Neural progenitor cell (in vitro differentiated cells): ENCODE measurements at regions not wholly inside any gene's neighbourhood (a gene's known extent, or its start where the extent isn't known, plus 50 kb on each side); places are given as distances from the start of the nearest gene placed in this dataset.

Source experiments
- DNase-seq: peaks from one replicate; pipeline ENCODE4 v3.0.0-alpha.2; 2016; ENCODE audit warnings: low spot score
- H2AFZ ChIP-seq: fragments of 200-600 bp; sonication (generic); replicated peaks from 2 replicates; pipeline ENCODE4 v1.6.1; 2016; ENCODE audit warnings: antibody characterized with exemption
- H3F3A ChIP-seq: fragments of 200-600 bp; sonication (generic); 2 replicates; pipeline ENCODE4 v1.6.1; 2016; ENCODE audit warnings: antibody characterized with exemption, low read depth
- H3K27ac ChIP-seq: fragments of 200-600 bp; sonication (generic); 2 replicates; pipeline ENCODE4 v1.5.1; 2016; ENCODE audit warnings: mild to moderate bottlenecking
- H3K27me3 ChIP-seq: fragments of 200-600 bp; sonication (generic); 2 replicates; pipeline ENCODE4 v1.6.1; 2016; ENCODE audit warnings: mild to moderate bottlenecking, moderate library complexity
- H3K36me3 ChIP-seq: fragments of 200-600 bp; sonication (generic); 2 replicates; pipeline ENCODE4 v1.5.1; 2016
- H3K4me1 ChIP-seq: fragments of 200-600 bp; sonication (generic); 2 replicates; pipeline ENCODE4 v1.6.1; 2016; ENCODE audit warnings: mixed run types
- H3K4me2 ChIP-seq: fragments of 200-600 bp; sonication (generic); 2 replicates; pipeline ENCODE4 v1.6.1; 2016
- H3K4me3 ChIP-seq: fragments of 200-600 bp; sonication (generic); 2 replicates; pipeline ENCODE4 v1.5.1; 2016
- H3K79me2 ChIP-seq: fragments of 200-600 bp; sonication (generic); 2 replicates; pipeline ENCODE4 v1.6.1; 2016; ENCODE audit warnings: low read depth
- H3K9ac ChIP-seq: fragments of 200-600 bp; sonication (generic); 2 replicates; pipeline ENCODE4 v1.6.1; 2016
- H3K9me3 ChIP-seq: fragments of 200-600 bp; sonication (generic); 2 replicates; pipeline ENCODE4 v1.5.1; 2016; ENCODE audit warnings: low read depth
- H4K20me1 ChIP-seq: fragments of 200-600 bp; sonication (generic); 2 replicates; pipeline ENCODE4 v1.6.1; 2016; ENCODE audit warnings: low read depth
- H3K27ac Mint-ChIP-seq: 3 replicates; pipeline ENCODE4 v1.8.0; 2021; ENCODE audit warnings: mixed read lengths
- H3K27me3 Mint-ChIP-seq: 2 replicates; pipeline ENCODE4 v1.8.0; 2022; ENCODE audit warnings: low read depth, mild to moderate bottlenecking, inconsistent platforms, moderate library complexity, mixed read lengths; ENCODE audit not compliant: insufficient read depth
- H3K36me3 Mint-ChIP-seq: 3 replicates; pipeline ENCODE4 v1.8.0; 2021; ENCODE audit warnings: mixed read lengths
- H3K4me1 Mint-ChIP-seq: 3 replicates; pipeline ENCODE4 v1.8.0; 2021; ENCODE audit warnings: mixed read lengths
- H3K4me3 Mint-ChIP-seq: 3 replicates; pipeline ENCODE4 v1.8.0; 2021; ENCODE audit warnings: mild to moderate bottlenecking, moderate library complexity, mixed read lengths
- H3K9me3 Mint-ChIP-seq: 3 replicates; pipeline ENCODE4 v1.8.0; 2020; ENCODE audit warnings: mixed read lengths
- EZH2 ChIP-seq: fragments of 200-600 bp; sonication (generic); IDR thresholded peaks from 2 replicates; pipeline ENCODE4 v1.6.1; 2017; ENCODE audit warnings: antibody characterized with exemption, mild to moderate bottlenecking, moderate library complexity
- EZH2phosphoT487 ChIP-seq: fragments of 200-600 bp; sonication (generic); IDR thresholded peaks from 2 replicates; pipeline ENCODE4 v1.6.1; 2017; ENCODE audit warnings: antibody characterized with exemption
- TF ChIP-seq, protein P1 (sequence below): fragments of 200-600 bp; sonication (generic); IDR thresholded peaks from 2 replicates; pipeline ENCODE4 v1.5.1; 2017; ENCODE audit warnings: antibody characterized with exemption, mild to moderate bottlenecking

DNA sequence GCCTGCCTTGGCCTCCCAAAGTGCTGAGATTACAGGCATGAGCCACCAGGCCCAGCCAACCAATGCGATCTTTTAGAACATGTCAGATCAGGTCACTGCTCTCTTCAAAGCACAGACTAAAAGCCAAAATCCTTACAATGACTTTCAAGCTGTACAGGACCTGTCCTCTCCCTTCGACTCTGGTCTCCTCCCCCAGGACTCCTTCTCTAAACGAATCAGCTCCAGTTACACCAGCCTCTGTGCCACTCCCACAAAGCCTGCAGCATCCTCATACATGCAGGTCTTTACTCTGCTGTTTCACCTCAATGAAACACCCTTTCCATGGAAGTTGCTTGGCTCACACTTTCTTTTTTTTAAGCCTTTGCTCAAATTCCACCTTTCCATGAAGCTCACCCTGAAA, 436.0 kb downstream of the METTL4 start:
- no peak overlapping the region for H3K9ac ChIP-seq
- TF ChIP-seq, protein P1, sequence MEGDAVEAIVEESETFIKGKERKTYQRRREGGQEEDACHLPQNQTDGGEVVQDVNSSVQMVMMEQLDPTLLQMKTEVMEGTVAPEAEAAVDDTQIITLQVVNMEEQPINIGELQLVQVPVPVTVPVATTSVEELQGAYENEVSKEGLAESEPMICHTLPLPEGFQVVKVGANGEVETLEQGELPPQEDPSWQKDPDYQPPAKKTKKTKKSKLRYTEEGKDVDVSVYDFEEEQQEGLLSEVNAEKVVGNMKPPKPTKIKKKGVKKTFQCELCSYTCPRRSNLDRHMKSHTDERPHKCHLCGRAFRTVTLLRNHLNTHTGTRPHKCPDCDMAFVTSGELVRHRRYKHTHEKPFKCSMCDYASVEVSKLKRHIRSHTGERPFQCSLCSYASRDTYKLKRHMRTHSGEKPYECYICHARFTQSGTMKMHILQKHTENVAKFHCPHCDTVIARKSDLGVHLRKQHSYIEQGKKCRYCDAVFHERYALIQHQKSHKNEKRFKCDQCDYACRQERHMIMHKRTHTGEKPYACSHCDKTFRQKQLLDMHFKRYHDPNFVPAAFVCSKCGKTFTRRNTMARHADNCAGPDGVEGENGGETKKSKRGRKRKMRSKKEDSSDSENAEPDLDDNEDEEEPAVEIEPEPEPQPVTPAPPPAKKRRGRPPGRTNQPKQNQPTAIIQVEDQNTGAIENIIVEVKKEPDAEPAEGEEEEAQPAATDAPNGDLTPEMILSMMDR = no peak
- no peak for TF ChIP-seq EZH2
- no peak for TF ChIP-seq EZH2phosphoT487
- H3K27ac Mint-ChIP-seq = no peak overlapping the region
- no peaks in the 10 kb centered on the region for H3F3A ChIP-seq
- no peaks in the 10 kb centered on the region for H3K79me2 ChIP-seq
- H3K27me3 ChIP-seq = no peaks in the 10 kb centered on the region
- H3K4me3 Mint-ChIP-seq = peak overlapping the region; percentile 24
- no peak overlapping the region for H3K27ac ChIP-seq
- H3K27me3 Mint-ChIP-seq = no peaks in the 10 kb centered on the region
- no peaks in the 10 kb centered on the region for H3K36me3 ChIP-seq
- no peaks in the 10 kb centered on the region for H4K20me1 ChIP-seq
- H3K4me3 ChIP-seq = no peak overlapping the region
- peak overlapping the region; percentile 51 for H2AFZ ChIP-seq
- no peaks in the 10 kb centered on the region for H3K36me3 Mint-ChIP-seq
- no peaks in the 10 kb centered on the region for H3K9me3 Mint-ChIP-seq
- H3K4me1 ChIP-seq = no peaks in the 10 kb centered on the region
- peaks cover 8% of the 10 kb centered on the region for H3K4me1 Mint-ChIP-seq
- DNase-seq = peak; percentile 11
- H3K4me2 ChIP-seq = no peak overlapping the region
- no peaks in the 10 kb centered on the region for H3K9me3 ChIP-seq

DNA sequence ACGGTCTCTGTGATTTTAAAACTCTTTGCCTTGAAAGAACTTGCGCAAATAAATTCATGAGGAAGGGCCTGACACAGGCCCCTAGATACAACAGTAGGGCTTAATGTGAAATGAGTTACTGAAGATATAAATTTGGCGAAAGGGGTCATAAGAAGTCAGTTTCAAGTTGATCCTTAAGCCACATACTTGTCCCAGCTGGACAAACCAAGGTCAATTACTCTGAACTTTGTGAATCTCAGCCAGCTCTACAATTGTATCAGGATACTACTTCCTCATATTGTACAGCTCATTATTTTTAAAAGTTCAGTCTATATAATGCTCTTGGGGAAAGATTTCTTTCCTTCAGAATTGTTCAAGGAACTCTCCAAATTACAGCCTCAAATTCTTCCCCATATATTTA, 432.8 kb downstream of the METTL4 start:
- Histone ChIP-seq H4K20me1 (no peaks in the 10 kb centered on the region), H3K9me3 (no peaks in the 10 kb centered on the region), H3K27me3 (no peaks in the 10 kb centered on the region), H3K36me3 (no peaks in the 10 kb centered on the region), H3K4me2 (no peak overlapping the region), H3K27ac (no peak overlapping the region), H2AFZ (no peak overlapping the region), H3K79me2 (no peaks in the 10 kb centered on the region), H3F3A (no peaks in the 10 kb centered on the region), H3K4me3 (no peak overlapping the region), H3K9ac (no peak overlapping the region), H3K4me1 (no peaks in the 10 kb centered on the region)
- Mint-ChIP-seq H3K27ac (no peak overlapping the region), H3K9me3 (no peaks in the 10 kb centered on the region), H3K4me1 (peaks cover 8% of the 10 kb centered on the region), H3K4me3 (no peak overlapping the region), H3K27me3 (no peaks in the 10 kb centered on the region), H3K36me3 (no peaks in the 10 kb centered on the region)
- no peak for DNase-seq
- TF ChIP-seq, protein P1 = no peak
- TF ChIP-seq EZH2phosphoT487 (no peak), EZH2 (no peak)

DNA sequence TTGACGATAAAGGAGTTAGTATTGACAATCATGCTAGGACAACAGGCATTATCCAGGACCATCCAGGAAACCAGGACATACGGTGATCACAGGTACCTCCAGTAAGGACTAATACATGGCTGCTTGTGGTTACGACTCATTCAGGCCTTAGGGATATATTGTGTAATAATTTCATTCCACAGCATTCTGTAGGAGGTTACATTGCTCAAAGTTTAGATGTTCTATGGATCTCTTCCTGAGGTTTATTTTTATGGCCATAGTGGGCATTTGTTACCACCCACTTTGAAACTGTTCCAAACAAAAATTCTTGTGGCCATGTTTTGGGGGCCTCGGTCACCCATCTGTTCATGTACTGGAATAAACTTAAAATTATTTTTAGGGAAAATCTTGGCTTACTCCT, 431.6 kb downstream of the METTL4 start:
- H4K20me1 ChIP-seq = no peaks in the 10 kb centered on the region
- no peaks in the 10 kb centered on the region for H3K36me3 ChIP-seq
- TF ChIP-seq, protein P1 = no peak
- DNase-seq = no peak
- no peaks in the 10 kb centered on the region for H3K9me3 ChIP-seq
- no peaks in the 10 kb centered on the region for H3F3A ChIP-seq
- Mint-ChIP-seq H3K27me3 (peaks cover 4% of the 10 kb centered on the region), H3K27ac (no peak overlapping the region), H3K4me1 (peaks cover 4% of the 10 kb centered on the region), H3K4me3 (no peak overlapping the region), H3K9me3 (no peaks in the 10 kb centered on the region), H3K36me3 (no peaks in the 10 kb centered on the region)
- H3K27ac ChIP-seq = no peak overlapping the region
- H3K4me3 ChIP-seq = no peak overlapping the region
- H3K4me1 ChIP-seq = no peaks in the 10 kb centered on the region
- H2AFZ ChIP-seq = no peak overlapping the region
- no peak overlapping the region for H3K9ac ChIP-seq
- no peaks in the 10 kb centered on the region for H3K79me2 ChIP-seq
- H3K4me2 ChIP-seq = no peak overlapping the region
- no peaks in the 10 kb centered on the region for H3K27me3 ChIP-seq

DNA sequence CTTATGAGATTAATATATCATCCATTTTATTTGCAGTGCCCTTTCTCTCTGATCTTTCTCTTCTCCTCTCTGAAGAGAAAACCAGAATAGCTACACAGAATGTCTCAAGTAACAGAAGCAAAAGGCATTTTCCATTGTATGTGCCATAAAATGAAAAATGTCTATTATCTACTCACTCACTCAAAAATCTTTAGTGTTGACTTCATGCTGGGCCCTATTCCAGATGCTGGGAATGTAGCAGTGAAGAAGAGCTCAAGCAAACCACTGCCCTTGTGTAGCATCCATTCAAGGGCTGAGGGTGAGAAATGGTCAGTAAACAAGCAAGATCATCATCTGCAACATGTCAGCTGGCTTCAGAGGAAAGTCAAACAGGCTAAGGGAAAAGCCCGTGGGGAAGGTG, 427.7 kb downstream of the METTL4 start:
- H3K9me3 Mint-ChIP-seq = no peaks in the 10 kb centered on the region
- no peak overlapping the region for H3K27ac Mint-ChIP-seq
- no peak for DNase-seq
- Histone ChIP-seq H4K20me1 (no peaks in the 10 kb centered on the region), H3K4me1 (no peaks in the 10 kb centered on the region), H3K9me3 (no peaks in the 10 kb centered on the region), H3K36me3 (no peaks in the 10 kb centered on the region), H3F3A (no peaks in the 10 kb centered on the region), H3K9ac (no peak overlapping the region), H3K4me3 (no peak overlapping the region), H3K79me2 (no peaks in the 10 kb centered on the region), H3K27ac (no peak overlapping the region), H3K4me2 (no peak overlapping the region), H3K27me3 (no peaks in the 10 kb centered on the region), H2AFZ (no peak overlapping the region)
- no peaks in the 10 kb centered on the region for H3K4me1 Mint-ChIP-seq
- H3K36me3 Mint-ChIP-seq = no peaks in the 10 kb centered on the region
- H3K4me3 Mint-ChIP-seq = no peak overlapping the region
- H3K27me3 Mint-ChIP-seq = peaks cover 4% of the 10 kb centered on the region
- TF ChIP-seq EZH2phosphoT487 (no peak), EZH2 (no peak)
- TF ChIP-seq, protein P1 = no peak
